Loucy (cell line): ENCODE measurements at regions not wholly inside any gene's neighbourhood (a gene's known extent, or its start where the extent isn't known, plus 50 kb on each side); places are given as distances from the start of the nearest gene placed in this dataset.

Source experiments
- H2AFZ ChIP-seq: fragments of 200-600 bp; sonication (generic); 2 replicates; pipeline ENCODE4 v1.6.0; 2016; ENCODE audit warnings: antibody characterized with exemption, mild to moderate bottlenecking, low read length, moderate library complexity
- H3F3A ChIP-seq: fragments of 200-600 bp; 2 replicates; pipeline ENCODE4 v1.6.0; 2016; ENCODE audit warnings: antibody characterized with exemption, low read depth, mild to moderate bottlenecking
- H3K27me3 ChIP-seq: fragments of 200-600 bp; sonication (generic); 2 replicates; pipeline ENCODE4 v1.6.1; 2014; ENCODE audit warnings: low read length, mild to moderate bottlenecking; ENCODE audit not compliant: insufficient read depth, poor library complexity, severe bottlenecking
- H3K36me3 ChIP-seq: fragments of 200-600 bp; sonication (generic); 2 replicates; pipeline ENCODE4 v1.6.1; 2016; ENCODE audit warnings: low read length; ENCODE audit not compliant: insufficient read depth
- H3K4me1 ChIP-seq: fragments of 200-600 bp; sonication (generic); 2 replicates; pipeline ENCODE4 v1.5.1; 2014; ENCODE audit warnings: low read length, mild to moderate bottlenecking; ENCODE audit not compliant: insufficient read depth, poor library complexity, severe bottlenecking
- H3K4me2 ChIP-seq: fragments of 200-600 bp; sonication (generic); 2 replicates; pipeline ENCODE4 v1.6.0; 2014; ENCODE audit warnings: antibody characterized with exemption, low read length, low read depth, mild to moderate bottlenecking; ENCODE audit not compliant: poor library complexity, severe bottlenecking
- H3K4me3 ChIP-seq: fragments of 200-600 bp; sonication (generic); 2 replicates; pipeline ENCODE4 v1.5.1; 2014; ENCODE audit warnings: low read length, mild to moderate bottlenecking, mixed read lengths; ENCODE audit not compliant: poor library complexity, severe bottlenecking
- H3K79me2 ChIP-seq: fragments of 200-600 bp; sonication (generic); 2 replicates; pipeline ENCODE4 v1.6.1; 2014; ENCODE audit warnings: low read length; ENCODE audit not compliant: insufficient read depth
- H3K9ac ChIP-seq: fragments of 200-600 bp; sonication (generic); 2 replicates; pipeline ENCODE4 v1.6.0; 2014; ENCODE audit warnings: mild to moderate bottlenecking, low read depth, low read length, moderate library complexity; ENCODE audit not compliant: poor library complexity, severe bottlenecking
- H3K9me2 ChIP-seq: fragments of 200-600 bp; sonication (generic); replicated peaks from 2 replicates; pipeline ENCODE4 v1.6.1; 2016; ENCODE audit warnings: low read depth, low read length, mixed read lengths
- H3K9me3 ChIP-seq: fragments of 200-600 bp; sonication (generic); 2 replicates; pipeline ENCODE4 v1.6.1; 2014; ENCODE audit warnings: mild to moderate bottlenecking, antibody characterized with exemption, low read length, low read depth; ENCODE audit not compliant: insufficient read depth
- H4K20me1 ChIP-seq: fragments of 200-600 bp; sonication (generic); 2 replicates; pipeline ENCODE4 v1.6.0; 2014; ENCODE audit warnings: antibody characterized with exemption, low read length, mild to moderate bottlenecking; ENCODE audit not compliant: insufficient read depth, poor library complexity, severe bottlenecking
- EZH2phosphoT487 ChIP-seq: fragments of 200-600 bp; IDR thresholded peaks from 2 replicates; pipeline ENCODE4 v1.6.1; 2018; ENCODE audit warnings: antibody characterized with exemption, mild to moderate bottlenecking, moderate library complexity, borderline replicate concordance
- TF ChIP-seq, protein P1 (sequence below): fragments of 200-600 bp; sonication (generic); conservative IDR thresholded peaks from 2 replicates; pipeline ENCODE4 v1.5.1; 2014; ENCODE audit warnings: mild to moderate bottlenecking, antibody characterized with exemption, low read length

DNA sequence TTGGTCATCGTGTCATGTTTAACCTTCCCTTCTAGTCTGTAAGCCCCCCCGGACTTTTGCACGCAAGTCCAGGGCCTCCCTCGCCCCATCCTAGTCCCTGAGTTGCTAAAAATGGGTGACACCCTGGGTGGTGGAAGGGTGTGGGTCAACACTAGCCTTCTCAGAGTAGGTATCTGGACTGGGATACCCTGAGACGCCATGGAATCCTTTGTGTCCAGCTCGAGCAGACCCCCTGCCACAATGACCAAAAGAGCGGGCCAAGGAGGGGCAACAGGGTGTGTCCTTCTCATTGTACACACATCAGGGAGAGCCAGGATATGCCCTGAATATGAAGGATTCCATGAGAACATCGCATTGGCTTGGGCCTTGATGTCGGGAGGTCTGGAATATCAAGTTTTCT lies 67.5 kb upstream of the ATP12A start:
- no peaks in the 10 kb centered on the region for H4K20me1 ChIP-seq
- H3K9ac ChIP-seq, result no peak overlapping the region
- H3K4me3 ChIP-seq, result no peak overlapping the region
- H3K27me3 ChIP-seq, result no peaks in the 10 kb centered on the region
- H3K9me3 ChIP-seq, result no peaks in the 10 kb centered on the region
- H3K79me2 ChIP-seq, result no peaks in the 10 kb centered on the region
- TF ChIP-seq EZH2phosphoT487, result no peak
- TF ChIP-seq, protein P1, sequence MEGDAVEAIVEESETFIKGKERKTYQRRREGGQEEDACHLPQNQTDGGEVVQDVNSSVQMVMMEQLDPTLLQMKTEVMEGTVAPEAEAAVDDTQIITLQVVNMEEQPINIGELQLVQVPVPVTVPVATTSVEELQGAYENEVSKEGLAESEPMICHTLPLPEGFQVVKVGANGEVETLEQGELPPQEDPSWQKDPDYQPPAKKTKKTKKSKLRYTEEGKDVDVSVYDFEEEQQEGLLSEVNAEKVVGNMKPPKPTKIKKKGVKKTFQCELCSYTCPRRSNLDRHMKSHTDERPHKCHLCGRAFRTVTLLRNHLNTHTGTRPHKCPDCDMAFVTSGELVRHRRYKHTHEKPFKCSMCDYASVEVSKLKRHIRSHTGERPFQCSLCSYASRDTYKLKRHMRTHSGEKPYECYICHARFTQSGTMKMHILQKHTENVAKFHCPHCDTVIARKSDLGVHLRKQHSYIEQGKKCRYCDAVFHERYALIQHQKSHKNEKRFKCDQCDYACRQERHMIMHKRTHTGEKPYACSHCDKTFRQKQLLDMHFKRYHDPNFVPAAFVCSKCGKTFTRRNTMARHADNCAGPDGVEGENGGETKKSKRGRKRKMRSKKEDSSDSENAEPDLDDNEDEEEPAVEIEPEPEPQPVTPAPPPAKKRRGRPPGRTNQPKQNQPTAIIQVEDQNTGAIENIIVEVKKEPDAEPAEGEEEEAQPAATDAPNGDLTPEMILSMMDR, result no peak
- no peaks in the 10 kb centered on the region for H3K36me3 ChIP-seq
- H3F3A ChIP-seq, result no peaks in the 10 kb centered on the region
- H3K4me2 ChIP-seq, result no peak overlapping the region
- no peak overlapping the region for H2AFZ ChIP-seq
- no peaks in the 10 kb centered on the region for H3K9me2 ChIP-seq
- peaks cover 19% of the 10 kb centered on the region for H3K4me1 ChIP-seq

DNA sequence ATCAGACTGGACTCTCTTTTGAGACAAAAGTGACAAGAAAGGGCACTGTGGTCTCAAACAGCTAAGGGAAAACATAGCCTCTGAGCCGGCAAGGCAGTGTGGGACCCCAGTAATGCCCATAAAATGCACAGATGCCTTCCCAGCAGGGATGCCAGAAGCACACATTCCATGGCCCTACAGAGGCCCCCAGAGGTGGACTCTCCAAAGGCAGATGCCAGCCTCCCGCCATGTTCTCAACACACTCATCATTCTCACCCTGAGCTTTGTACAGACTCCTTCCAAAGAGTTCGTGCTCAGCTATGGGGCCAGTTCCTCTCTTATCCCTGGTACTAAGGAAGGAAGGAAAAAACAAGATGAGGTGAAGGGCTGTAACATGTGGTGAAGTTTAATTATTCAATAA lies 67.1 kb upstream of the ATP12A start:
- Histone ChIP-seq H3K27me3 (no peaks in the 10 kb centered on the region), H3K4me3 (no peak overlapping the region), H3K4me2 (no peak overlapping the region), H3F3A (no peaks in the 10 kb centered on the region), H3K9me2 (no peaks in the 10 kb centered on the region), H2AFZ (no peak overlapping the region), H3K9ac (no peak overlapping the region), H4K20me1 (no peaks in the 10 kb centered on the region), H3K36me3 (no peaks in the 10 kb centered on the region), H3K4me1 (peaks cover 23% of the 10 kb centered on the region), H3K79me2 (no peaks in the 10 kb centered on the region), H3K9me3 (no peaks in the 10 kb centered on the region)
- TF ChIP-seq, protein P1, result no peak
- TF ChIP-seq EZH2phosphoT487, result no peak

DNA sequence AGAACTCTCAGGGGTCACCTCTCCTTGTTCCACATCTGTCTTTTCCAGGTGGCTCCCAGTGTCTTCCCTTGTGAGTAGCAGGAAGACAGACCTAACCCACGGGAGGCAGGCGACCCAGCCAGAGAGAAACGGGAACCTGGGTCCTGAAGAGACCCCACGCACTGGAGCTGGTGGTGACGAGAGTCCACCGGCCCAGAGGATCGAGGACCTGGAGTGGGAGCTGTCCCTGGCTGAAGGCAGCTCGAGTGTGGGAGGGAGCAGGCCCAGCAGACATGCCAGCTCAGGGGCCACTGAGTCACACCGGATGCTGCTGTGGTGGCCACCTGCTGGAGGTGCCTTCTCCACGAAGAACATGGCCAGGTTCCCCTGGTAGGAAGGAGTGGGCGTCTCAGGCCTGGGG lies 66.5 kb upstream of the ATP12A start:
- Histone ChIP-seq H3K9me3 (no peaks in the 10 kb centered on the region), H3K4me2 (no peak overlapping the region), H3K4me1 (peaks cover 29% of the 10 kb centered on the region), H3K9ac (no peak overlapping the region), H2AFZ (no peak overlapping the region), H3K79me2 (no peaks in the 10 kb centered on the region), H4K20me1 (no peaks in the 10 kb centered on the region), H3K36me3 (no peaks in the 10 kb centered on the region), H3K4me3 (no peak overlapping the region), H3K9me2 (no peaks in the 10 kb centered on the region), H3F3A (peaks cover 2% of the 10 kb centered on the region; the same call in 1 of the 2 replicates), H3K27me3 (no peaks in the 10 kb centered on the region)
- TF ChIP-seq, protein P1, result no peak
- TF ChIP-seq EZH2phosphoT487, result no peak
